Heart left ventricle (tissue), 13 donors: ENCODE measurements at regions not wholly inside any gene's neighbourhood (a gene's known extent, or its start where the extent isn't known, plus 50 kb on each side); places are given as distances from the start of the nearest gene placed in this dataset.

ENCODE experiments used
- CTCF ChIP-seq, 12 donors: fragments of 200-600 bp; sonication (generic) in 4 of 12; IDR thresholded peaks; one replicate each; pipeline versions ENCODE4 v1.5.0 to v1.8.0; 2018 to 2022; ENCODE audit warnings: antibody characterized with exemption in 12 of 12, mild to moderate bottlenecking in 5 of 12
- POLR2A ChIP-seq, 2 donors: fragments of 450-650 bp; IDR thresholded peaks; one replicate each; pipeline ENCODE4 v1.6.1; 2017; ENCODE audit warnings: antibody characterized with exemption in 2 of 2, mild to moderate bottlenecking in 2 of 2, moderate library complexity in 2 of 2
- donor health status: ischemic (EF 13 %, LVEDD 7.1; RV severe dilation, severe dysfunction).
- donor health status: DM: no; HTN: yes; CAD: no.
- donor health status: DM: no; HTN: no; CAD: no.
- donor health status: ischemic (EF 25% LVEDD 6.9; RV normal size, moderate dysfunction).
- donor health status: ischemic (EF 25% LVEDD 5.7; RV mildly dilated, moderate dysfunction).
- donor health status: ischemic (EF 35%, LVEDD 5.7; RV mildly dilated, moderate dysfunction).
- donor health status: nonischemic (EF 11% LVEDD 7.7; RV severe dilation, severe dysfunction).
- donor health status: DM: yes; HTN: yes; CAD: no.
- donor health status: PGD.
- donor health status: ischemic (EF 29% LVEDD 5.4; RV normal size, mild dysfunction).
- donor health status: nonischemic (EF 23%, LVEDD 6.1; RV moderate dilation, normal function).

DNA sequence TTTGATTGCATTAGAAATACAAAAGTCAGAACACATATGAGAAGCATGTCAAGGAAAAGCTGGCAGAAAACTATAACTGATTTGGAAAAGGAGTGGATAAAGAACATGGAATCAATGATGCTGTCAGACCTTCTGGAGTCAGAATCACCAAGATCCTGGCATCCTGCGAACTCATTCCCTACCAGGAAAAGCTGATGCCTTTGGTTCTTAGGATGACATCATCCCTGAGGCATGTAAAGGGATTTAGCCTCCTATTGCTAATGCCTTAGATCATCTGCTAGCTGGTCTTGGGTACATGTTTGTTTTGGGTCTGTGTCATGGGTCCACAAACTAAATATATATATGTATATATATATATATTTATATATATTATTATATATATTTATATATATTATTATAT, 680.7 kb downstream of the EPHA4 start:
- TF ChIP-seq CTCF (IDR thresholded peaks at IDR 0.05) (no peak), POLR2A (IDR thresholded peaks at IDR 0.05) (no peak)
